DOHH2 (cell line): ENCODE measurements at regions not wholly inside any gene's neighbourhood (a gene's known extent, or its start where the extent isn't known, plus 50 kb on each side); places are given as distances from the start of the nearest gene placed in this dataset.

Experiments used
- CTCF ChIP-seq: fragments of 200-600 bp; sonication (generic); IDR thresholded peaks from one replicate; pipeline ENCODE4 v1.5.1; 2014; ENCODE audit warnings: antibody characterized with exemption, mild to moderate bottlenecking, low read depth, low read length; ENCODE audit not compliant: poor library complexity, severe bottlenecking
- EZH2phosphoT487 ChIP-seq: fragments of 200-600 bp; sonication (generic); IDR thresholded peaks from 2 replicates; pipeline ENCODE4 v1.6.1; 2017; ENCODE audit warnings: borderline replicate concordance, mild to moderate bottlenecking, antibody characterized with exemption, low read length, moderate library complexity, mixed read lengths

- TF ChIP-seq CTCF (no peak), EZH2phosphoT487 (no peak)
These were observed 178.9 kb upstream of the THRB start for GRCh38 chr3:24673596-24673995.
